Type B pancreatic cell (in vitro differentiated cells): ENCODE measurements at regions not wholly inside any gene's neighbourhood (a gene's known extent, or its start where the extent isn't known, plus 50 kb on each side); places are given as distances from the start of the nearest gene placed in this dataset.

Source experiments
- DNase-seq: peaks from one replicate; pipeline ENCODE4 v3.0.0; 2021; ENCODE audit warnings: mixed read lengths; ENCODE audit not compliant: unreplicated experiment; ENCODE audit errors: extremely low spot score
- H3K27ac Mint-ChIP-seq: 2 replicates; pipeline ENCODE4 v1.8.0; 2021; ENCODE audit warnings: mild to moderate bottlenecking, mixed read lengths
- H3K27me3 Mint-ChIP-seq: 2 replicates; pipeline ENCODE4 v1.8.0; 2021; ENCODE audit warnings: mixed read lengths
- H3K36me3 Mint-ChIP-seq: 2 replicates; pipeline ENCODE4 v1.8.0; 2021; ENCODE audit warnings: mixed read lengths
- H3K4me1 Mint-ChIP-seq: one replicate; pipeline ENCODE4 v1.8.0; 2021; ENCODE audit warnings: mixed read lengths; ENCODE audit not compliant: unreplicated experiment
- H3K4me3 Mint-ChIP-seq: 2 replicates; pipeline ENCODE4 v1.8.0; 2021; ENCODE audit warnings: mild to moderate bottlenecking, mixed read lengths
- H3K9me3 Mint-ChIP-seq: 2 replicates; pipeline ENCODE4 v1.8.0; 2021; ENCODE audit warnings: mixed read lengths
- CTCF ChIP-seq: fragments of 200-600 bp; sonication (generic); conservative IDR thresholded peaks from 2 replicates; pipeline ENCODE4 v1.5.0; 2021; ENCODE audit warnings: antibody characterized with exemption, mild to moderate bottlenecking

GRCh38 chr12:75848961-75849360, 182.6 kb downstream of the PHLDA1 start:
- Mint-ChIP-seq H3K27me3 (no peaks in the 10 kb centered on the region), H3K4me1 (peaks cover 56% of the 10 kb centered on the region), H3K27ac (peak overlapping the region; percentile 54), H3K9me3 (peaks cover 21% of the 10 kb centered on the region), H3K36me3 (peaks cover under 1% of the 10 kb centered on the region), H3K4me3 (no peak overlapping the region)
- DNase-seq, result no peak
- no peak for TF ChIP-seq CTCF

- Mint-ChIP-seq H3K4me1 (peaks cover 61% of the 10 kb centered on the region), H3K9me3 (peaks cover 25% of the 10 kb centered on the region), H3K27ac (peak overlapping the region; percentile 54), H3K4me3 (no peak overlapping the region), H3K36me3 (peaks cover 3% of the 10 kb centered on the region), H3K27me3 (no peaks in the 10 kb centered on the region)
- TF ChIP-seq CTCF, result no peak
- DNase-seq, result no peak
These were observed 183.1 kb downstream of the PHLDA1 start for GRCh38 chr12:75848431-75848925.

GRCh38 chr12:75846102-75846501, 185.5 kb downstream of the PHLDA1 start:
- no peak overlapping the region for H3K27ac Mint-ChIP-seq

GRCh38 chr12:75844985-75845384, 186.6 kb downstream of the PHLDA1 start:
- no peak for DNase-seq
- TF ChIP-seq CTCF, result no peak
- H3K27me3 Mint-ChIP-seq, result no peaks in the 10 kb centered on the region
- H3K27ac Mint-ChIP-seq, result no peak overlapping the region
- no peak overlapping the region for H3K4me3 Mint-ChIP-seq
- peaks cover 3% of the 10 kb centered on the region for H3K36me3 Mint-ChIP-seq
- H3K4me1 Mint-ChIP-seq, result peaks cover 37% of the 10 kb centered on the region
- peaks cover 20% of the 10 kb centered on the region for H3K9me3 Mint-ChIP-seq

More at GRCh38 chr12:75846102-75846501, 185.5 kb downstream of the PHLDA1 start:
- Mint-ChIP-seq H3K4me1 (peaks cover 48% of the 10 kb centered on the region), H3K4me3 (no peak overlapping the region), H3K36me3 (peaks cover 3% of the 10 kb centered on the region), H3K27me3 (no peaks in the 10 kb centered on the region), H3K9me3 (peaks cover 25% of the 10 kb centered on the region)
- no peak for TF ChIP-seq CTCF
- DNase-seq, result no peak

GRCh38 chr12:75844049-75844770, 187.4 kb downstream of the PHLDA1 start:
- H3K27me3 Mint-ChIP-seq, result no peaks in the 10 kb centered on the region
- DNase-seq, result no peak
- H3K4me3 Mint-ChIP-seq, result no peak overlapping the region
- TF ChIP-seq CTCF, result no peak
- H3K9me3 Mint-ChIP-seq, result peaks cover 16% of the 10 kb centered on the region
- H3K4me1 Mint-ChIP-seq, result peaks cover 29% of the 10 kb centered on the region
- H3K36me3 Mint-ChIP-seq, result peaks cover 3% of the 10 kb centered on the region
- H3K27ac Mint-ChIP-seq, result no peak overlapping the region
